ENCODE measurements at regions not wholly inside any gene's neighbourhood (a gene's known extent, or its start where the extent isn't known, plus 50 kb on each side); places are given as distances from the start of the nearest gene placed in this dataset.

- H4K20me1 ChIP-seq (ENCODE audit: insufficient read depth, poor library complexity, severe bottlenecking): no peaks in the 10 kb centered on the region
- no peak overlapping the region for H3K4me3 ChIP-seq
- no peak overlapping the region for H3K27ac ChIP-seq
- no peaks in the 10 kb centered on the region for H3K4me1 ChIP-seq (ENCODE audit: insufficient read depth)
- H3K9me2 ChIP-seq (replicated peaks; ENCODE audit: insufficient read depth): no peaks in the 10 kb centered on the region
- H3K4me2 ChIP-seq: no peak overlapping the region
- no peak for DNase-seq (ENCODE audit: low spot score)
- H3K27me3 ChIP-seq: no peaks in the 10 kb centered on the region
- H2AFZ ChIP-seq: no peak overlapping the region
- WGBS (ENCODE audit: low lambda C conversion rate, missing lambda C conversion rate): 86% methylated on average over 3 of the region's 3 CpGs
- no peak for TF ChIP-seq EZH2 (IDR thresholded peaks at IDR 0.05; ENCODE audit: borderline replicate concordance)
- no peak for TF ChIP-seq CTCF (IDR thresholded peaks at IDR 0.05; ENCODE audit: poor library complexity)
- TF ChIP-seq EZH2phosphoT487 (IDR thresholded peaks at IDR 0.05; ENCODE audit: low read depth, severe bottlenecking, unreplicated experiment): no peak
- H3K36me3 ChIP-seq (replicated peaks; ENCODE audit: insufficient read depth, low read depth): no peaks in the 10 kb centered on the region
- H3K9me3 ChIP-seq (ENCODE audit: low read depth): no peaks in the 10 kb centered on the region
- H3K79me2 ChIP-seq: no peaks in the 10 kb centered on the region
Observed at GRCh38 chr3:83807511-83807910, 1151.3 kb upstream of the CADM2 start.

DNA sequence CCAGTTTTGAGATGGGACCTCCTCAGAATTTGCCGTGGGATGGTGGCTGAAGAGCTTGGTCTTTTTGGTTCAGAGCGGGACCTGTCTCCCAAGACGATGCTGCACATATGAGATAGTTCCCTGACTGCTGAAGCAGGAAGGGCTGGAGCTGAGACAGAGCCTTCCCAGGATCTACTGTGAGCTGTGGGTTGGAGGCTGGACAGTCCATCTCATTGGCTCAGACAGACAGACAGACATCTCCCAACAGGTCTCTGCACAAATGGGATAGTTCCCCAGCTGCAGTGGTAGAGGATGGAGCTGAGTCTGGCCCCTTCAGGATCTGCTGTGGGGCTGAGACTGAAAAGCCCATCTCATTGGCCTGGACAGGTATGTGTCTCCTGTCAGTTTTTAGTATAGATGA lies 1145.6 kb upstream of the CADM2 start:
- Histone ChIP-seq H4K20me1 (ENCODE audit: insufficient read depth, poor library complexity, severe bottlenecking) (no peaks in the 10 kb centered on the region), H3K36me3 (replicated peaks; ENCODE audit: insufficient read depth, low read depth) (no peaks in the 10 kb centered on the region), H3K79me2 (no peaks in the 10 kb centered on the region), H3K27me3 (no peaks in the 10 kb centered on the region), H3K4me2 (no peak overlapping the region), H3K27ac (no peak overlapping the region), H3K4me1 (ENCODE audit: insufficient read depth) (no peaks in the 10 kb centered on the region), H3K9me3 (ENCODE audit: low read depth) (no peaks in the 10 kb centered on the region), H2AFZ (no peak overlapping the region), H3K4me3 (no peak overlapping the region), H3K9me2 (replicated peaks; ENCODE audit: insufficient read depth) (no peaks in the 10 kb centered on the region)
- TF ChIP-seq EZH2phosphoT487 (IDR thresholded peaks at IDR 0.05; ENCODE audit: low read depth, severe bottlenecking, unreplicated experiment) (no peak), EZH2 (IDR thresholded peaks at IDR 0.05; ENCODE audit: borderline replicate concordance) (no peak), CTCF (IDR thresholded peaks at IDR 0.05; ENCODE audit: poor library complexity) (no peak)
- DNase-seq (ENCODE audit: low spot score): no peak
- WGBS (ENCODE audit: low lambda C conversion rate, missing lambda C conversion rate): 90% methylated on average over 3 of the region's 3 CpGs

DNA sequence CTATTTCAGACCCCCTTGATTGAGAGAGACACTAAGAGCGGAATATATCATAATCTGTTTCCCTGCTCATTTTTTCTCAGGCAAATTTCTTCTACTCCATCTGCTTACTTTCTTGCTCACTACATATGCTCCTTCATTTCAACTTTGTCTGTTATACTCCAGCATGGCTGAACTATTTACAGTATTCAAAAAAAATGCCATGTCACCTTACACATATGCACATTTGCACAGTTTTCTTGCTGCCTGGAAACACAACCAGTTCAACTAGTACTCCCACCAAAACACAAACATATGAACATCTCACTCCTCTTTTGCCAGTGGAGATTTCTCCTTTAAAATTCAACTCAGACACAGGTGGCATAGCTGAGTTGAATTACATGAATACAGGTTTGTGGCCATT lies 1142.1 kb upstream of the CADM2 start:
- WGBS (ENCODE audit: low lambda C conversion rate, missing lambda C conversion rate): 96% methylated on average over 1 of the region's 1 CpG

More for the DNA sequence above, 1142.1 kb upstream of the CADM2 start:
- Histone ChIP-seq H3K4me1 (ENCODE audit: insufficient read depth) (no peaks in the 10 kb centered on the region), H3K4me3 (no peak overlapping the region), H2AFZ (no peak overlapping the region), H4K20me1 (ENCODE audit: insufficient read depth, poor library complexity, severe bottlenecking) (no peaks in the 10 kb centered on the region), H3K79me2 (no peaks in the 10 kb centered on the region), H3K27me3 (no peaks in the 10 kb centered on the region), H3K4me2 (no peak overlapping the region), H3K27ac (no peak overlapping the region), H3K36me3 (replicated peaks; ENCODE audit: insufficient read depth, low read depth) (no peaks in the 10 kb centered on the region), H3K9me2 (replicated peaks; ENCODE audit: insufficient read depth) (no peaks in the 10 kb centered on the region), H3K9me3 (ENCODE audit: low read depth) (no peaks in the 10 kb centered on the region)
- no peak for DNase-seq (ENCODE audit: low spot score)
- TF ChIP-seq EZH2 (IDR thresholded peaks at IDR 0.05; ENCODE audit: borderline replicate concordance) (no peak), CTCF (IDR thresholded peaks at IDR 0.05; ENCODE audit: poor library complexity) (no peak), EZH2phosphoT487 (IDR thresholded peaks at IDR 0.05; ENCODE audit: low read depth, severe bottlenecking, unreplicated experiment) (no peak)

All from hepatocyte (in vitro differentiated cells).